Ectodermal cell (in vitro differentiated cells): ENCODE measurements at regions not wholly inside any gene's neighbourhood (a gene's known extent, or its start where the extent isn't known, plus 50 kb on each side); places are given as distances from the start of the nearest gene placed in this dataset.
"Not testable (repeated sequence)": the region's sequence is repeated elsewhere in the genome, so short reads cannot be mapped to it uniquely, and the experiment has no call there.

Source experiments
- H3K27ac ChIP-seq: 2 replicates; pipeline ENCODE4 v1.7.0; 2013; ENCODE audit warnings: mild to moderate bottlenecking, low read depth, low read length; ENCODE audit not compliant: insufficient read depth, poor library complexity, severe bottlenecking
- H3K27me3 ChIP-seq: 2 replicates; pipeline ENCODE4 v1.7.0; 2013; ENCODE audit warnings: mild to moderate bottlenecking, low read length; ENCODE audit not compliant: insufficient read depth, control insufficient read depth, poor library complexity, severe bottlenecking
- H3K36me3 ChIP-seq: one replicate; pipeline ENCODE4 v1.7.0; 2013; ENCODE audit warnings: low read length; ENCODE audit not compliant: control insufficient read depth, insufficient read depth
- H3K4me1 ChIP-seq: one replicate; pipeline ENCODE4 v1.7.0; 2013; ENCODE audit warnings: low read length; ENCODE audit not compliant: control insufficient read depth, insufficient read depth
- H3K4me3 ChIP-seq: 2 replicates; pipeline ENCODE4 v1.7.0; 2013; ENCODE audit warnings: low read depth, low read length, control low read depth; ENCODE audit not compliant: insufficient read depth
- H3K9me3 ChIP-seq: 2 replicates; pipeline ENCODE4 v1.7.0; 2013; ENCODE audit warnings: mild to moderate bottlenecking, low read length, moderate library complexity; ENCODE audit not compliant: control insufficient read depth
- WGBS, 2 experiments: methylation state at CpG; one replicate each; pipeline ENCODE4 v1.1.7; 2013; ENCODE audit warnings: missing lambda C conversion rate in 2 of 2; 5-methylcytosine and 5-hydroxymethylcytosine counted together

DNA sequence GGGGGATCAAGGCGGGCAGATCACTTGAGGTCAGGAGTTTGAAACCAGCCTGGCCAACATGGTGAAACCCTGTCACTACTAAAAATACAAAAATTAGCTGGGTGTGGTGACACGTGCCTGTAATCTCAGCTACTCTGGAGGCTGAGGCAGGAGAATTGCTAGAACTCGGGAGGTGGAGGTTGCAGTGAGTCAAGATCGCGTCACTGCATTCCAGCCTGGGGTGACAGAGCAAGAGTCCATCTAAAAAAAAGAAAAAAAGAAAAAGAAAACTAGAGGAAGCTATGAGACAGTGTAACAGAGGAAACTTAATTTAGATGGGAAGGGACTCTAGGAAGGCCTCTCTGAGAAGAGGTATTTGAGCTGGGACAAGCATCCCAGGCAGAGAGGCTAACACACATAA, 109.9 kb upstream of the SRSF6 start:
- H3K9me3 ChIP-seq, H3K4me3 ChIP-seq, H3K36me3 ChIP-seq, H3K4me1 ChIP-seq, H3K27me3 ChIP-seq, H3K27ac ChIP-seq: not testable (repeated sequence)
- WGBS, 2 experiments: 88 to 93% methylated on average over 5 of the region's 5 CpGs

DNA sequence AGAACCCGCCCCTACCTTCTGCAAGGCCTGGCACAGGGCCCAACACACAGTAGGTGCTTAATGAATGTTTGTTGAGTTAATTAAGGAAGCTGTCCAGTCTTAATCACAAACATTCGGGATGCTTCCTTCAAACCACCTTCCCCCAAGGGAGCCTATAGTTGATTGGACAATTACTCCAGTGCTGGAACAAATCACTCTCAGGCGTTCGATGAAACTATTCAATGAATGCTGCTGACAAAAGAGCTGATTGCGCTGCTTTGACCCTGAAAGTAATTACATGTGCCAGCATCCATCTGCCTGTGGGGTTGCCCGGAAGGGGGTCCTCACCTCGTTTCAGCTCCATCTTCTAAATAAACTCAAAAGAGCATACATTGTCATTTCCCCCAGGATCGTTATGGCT, 112.0 kb upstream of the SRSF6 start:
- Histone ChIP-seq H3K4me1 (no peaks in the 10 kb centered on the region), H3K36me3 (no peaks in the 10 kb centered on the region), H3K27ac (no peak overlapping the region), H3K4me3 (no peak overlapping the region), H3K9me3 (peaks cover 3% of the 10 kb centered on the region), H3K27me3 (no peaks in the 10 kb centered on the region)
- 71 to 82% methylated on average over 8 of the region's 8 CpGs for WGBS, 2 experiments

DNA sequence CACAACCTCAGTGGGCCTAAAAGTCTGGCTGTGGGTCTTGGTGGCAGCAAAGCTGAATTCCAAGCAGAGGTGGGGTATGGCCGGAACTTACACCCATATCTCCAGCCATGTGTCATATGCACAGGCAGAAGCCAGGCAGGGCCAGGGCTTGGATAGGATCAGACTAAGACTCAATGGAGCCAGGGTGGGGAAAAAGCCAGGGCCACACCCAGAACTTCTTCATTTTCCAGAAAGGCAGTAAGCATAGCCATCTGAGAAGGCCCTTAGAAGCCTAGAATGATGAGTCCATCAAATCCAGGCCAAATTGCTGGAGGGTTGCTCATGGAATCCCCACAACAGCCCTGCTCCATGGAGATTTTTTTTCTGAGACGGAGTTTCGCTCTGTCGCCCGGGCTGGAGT, 116.2 kb upstream of the SRSF6 start:
- Histone ChIP-seq H3K27me3 (no peaks in the 10 kb centered on the region), H3K9me3 (peaks cover 3% of the 10 kb centered on the region), H3K27ac (no peak overlapping the region), H3K4me3 (no peak overlapping the region), H3K36me3 (no peaks in the 10 kb centered on the region), H3K4me1 (no peaks in the 10 kb centered on the region)
- WGBS, 2 experiments: 77 to 89% methylated on average over 5 of the region's 5 CpGs

- WGBS, 2 experiments: 92% methylated on average over 7 of the region's 7 CpGs
- Histone ChIP-seq H3K4me1 (no peaks in the 10 kb centered on the region), H3K9me3 (peaks cover 4% of the 10 kb centered on the region), H3K27ac (no peak overlapping the region), H3K4me3 (no peak overlapping the region), H3K27me3 (no peaks in the 10 kb centered on the region), H3K36me3 (no peaks in the 10 kb centered on the region)
Measured at GRCh38 chr20:43337036-43337435, 120.7 kb upstream of the SRSF6 start.

- WGBS, 2 experiments: 80 to 85% methylated on average over 4 of the region's 4 CpGs
- Histone ChIP-seq H3K9me3 (peaks cover 4% of the 10 kb centered on the region), H3K4me3 (no peak overlapping the region), H3K27me3 (no peaks in the 10 kb centered on the region), H3K36me3 (no peaks in the 10 kb centered on the region), H3K27ac (no peak overlapping the region), H3K4me1 (no peaks in the 10 kb centered on the region)
Measured at GRCh38 chr20:43334080-43334479, 123.6 kb upstream of the SRSF6 start.

GRCh38 chr20:43331906-43332305, 125.8 kb upstream of the SRSF6 start:
- Histone ChIP-seq H3K4me1 (no peaks in the 10 kb centered on the region), H3K9me3 (peaks cover 4% of the 10 kb centered on the region), H3K4me3 (no peak overlapping the region), H3K36me3 (no peaks in the 10 kb centered on the region), H3K27ac (no peak overlapping the region), H3K27me3 (no peaks in the 10 kb centered on the region)
- WGBS, 2 experiments: 88 to 90% methylated on average over 13 of the region's 13 CpGs

GRCh38 chr20:43328697-43329096, 129.0 kb upstream of the SRSF6 start:
- no peak overlapping the region for H3K4me3 ChIP-seq
- no peaks in the 10 kb centered on the region for H3K36me3 ChIP-seq
- H3K27me3 ChIP-seq: no peaks in the 10 kb centered on the region
- WGBS, 2 experiments: no CpG with 5 or more reads among the region's 1 CpG
- H3K4me1 ChIP-seq: no peaks in the 10 kb centered on the region
- H3K27ac ChIP-seq: no peak overlapping the region
- no peaks in the 10 kb centered on the region for H3K9me3 ChIP-seq

DNA sequence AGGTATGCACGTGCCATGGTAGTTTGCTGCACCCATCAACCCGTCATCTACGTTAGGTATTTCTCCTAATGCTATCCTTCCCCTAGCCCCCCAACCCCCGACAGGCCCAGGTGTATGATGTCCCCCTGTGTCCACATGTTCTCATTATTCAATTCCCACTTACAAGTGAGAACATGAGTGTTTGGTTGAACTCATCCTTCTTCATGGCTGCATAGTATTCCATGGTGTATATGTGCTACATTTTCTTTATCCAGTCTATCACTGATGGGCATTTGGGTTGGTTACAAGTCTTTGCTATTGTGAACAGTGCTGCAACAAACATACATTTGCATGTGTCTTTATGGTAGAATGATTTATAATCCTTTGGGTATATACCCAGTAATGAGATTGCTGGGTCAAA, 130.5 kb upstream of the SRSF6 start:
- H3K9me3 ChIP-seq, H3K27me3 ChIP-seq, H3K27ac ChIP-seq, H3K4me1 ChIP-seq, H3K36me3 ChIP-seq, H3K4me3 ChIP-seq: not testable (repeated sequence)
- 96 to 97% methylated on average over 4 of the region's 4 CpGs for whole genome bisulfite sequencing, 2 experiments

DNA sequence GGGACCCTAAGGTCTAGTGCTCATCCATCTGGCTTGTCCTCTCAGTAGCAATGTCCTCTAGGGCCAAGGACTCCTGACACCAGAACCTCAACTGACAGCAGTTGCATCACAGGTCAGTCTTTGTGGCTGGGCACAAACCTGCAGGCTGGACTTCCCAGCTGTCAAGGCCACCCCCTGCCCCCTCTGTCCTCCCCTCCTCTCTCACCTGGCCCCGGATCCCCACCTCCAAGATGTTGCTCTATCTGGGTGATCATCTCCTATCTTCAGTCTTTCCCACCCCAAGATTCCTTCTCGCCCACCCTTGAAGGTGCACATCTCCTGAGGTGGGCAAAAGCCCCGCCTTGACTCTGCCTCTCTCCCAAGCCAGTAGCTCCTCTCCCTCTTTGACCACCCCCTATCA, 131.8 kb upstream of the SRSF6 start:
- H3K27ac ChIP-seq: no peak overlapping the region
- H3K4me3 ChIP-seq: no peak overlapping the region
- no peaks in the 10 kb centered on the region for H3K9me3 ChIP-seq
- no peaks in the 10 kb centered on the region for H3K4me1 ChIP-seq
- 75 to 77% methylated on average over 3 of the region's 3 CpGs for WGBS, 2 experiments
- H3K36me3 ChIP-seq: no peaks in the 10 kb centered on the region
- no peaks in the 10 kb centered on the region for H3K27me3 ChIP-seq

GRCh38 chr20:43323592-43323991, 133.9 kb upstream of the PTPRT start:
- WGBS, 2 experiments: 72 to 78% methylated on average over 4 of the region's 4 CpGs
- H3K27ac ChIP-seq: no peak overlapping the region
- H3K27me3 ChIP-seq: no peaks in the 10 kb centered on the region
- H3K9me3 ChIP-seq: no peaks in the 10 kb centered on the region
- no peaks in the 10 kb centered on the region for H3K36me3 ChIP-seq
- H3K4me1 ChIP-seq: no peaks in the 10 kb centered on the region
- no peak overlapping the region for H3K4me3 ChIP-seq

GRCh38 chr20:43322851-43323250, 133.1 kb upstream of the PTPRT start:
- Histone ChIP-seq H3K4me1 (no peaks in the 10 kb centered on the region), H3K4me3 (no peak overlapping the region)
- 93% methylated on average over 4 of the region's 4 CpGs for WGBS, 2 experiments

More at GRCh38 chr20:43322851-43323250, 133.1 kb upstream of the PTPRT start:
- Histone ChIP-seq H3K27me3 (no peaks in the 10 kb centered on the region), H3K27ac (no peak overlapping the region), H3K36me3 (no peaks in the 10 kb centered on the region), H3K9me3 (no peaks in the 10 kb centered on the region)
